Transverse colon (tissue), 4 donors: ENCODE measurements at regions not wholly inside any gene's neighbourhood (a gene's known extent, or its start where the extent isn't known, plus 50 kb on each side); places are given as distances from the start of the nearest gene placed in this dataset.

ENCODE experiments used
- POLR2A ChIP-seq: fragments of 450-650 bp; IDR thresholded peaks from one replicate; pipeline ENCODE4 v1.6.1; 2016; ENCODE audit warnings: antibody characterized with exemption, mild to moderate bottlenecking, moderate library complexity
- POLR2AphosphoS5 ChIP-seq, 3 donors: sonication (generic); formaldehyde crosslinking; IDR thresholded peaks; one replicate each; pipeline ENCODE4 v1.6.1; 2016; ENCODE audit warnings: antibody characterized with exemption in 3 of 3
- TF ChIP-seq, protein P1 (sequence below), 5 experiments: fragments of 200-600 bp in 3 of 5; fragments of 450-650 bp in 2 of 5; sonication (generic) in 3 of 5; IDR thresholded peaks; 1 replicate in 2 of 5; 2 replicates in 3 of 5; pipeline ENCODE4 v1.5.1; 2016 to 2017; ENCODE audit warnings: antibody characterized with exemption in 5 of 5, inconsistent platforms in 3 of 5, mild to moderate bottlenecking in 2 of 5, moderate library complexity in 1 of 5

DNA sequence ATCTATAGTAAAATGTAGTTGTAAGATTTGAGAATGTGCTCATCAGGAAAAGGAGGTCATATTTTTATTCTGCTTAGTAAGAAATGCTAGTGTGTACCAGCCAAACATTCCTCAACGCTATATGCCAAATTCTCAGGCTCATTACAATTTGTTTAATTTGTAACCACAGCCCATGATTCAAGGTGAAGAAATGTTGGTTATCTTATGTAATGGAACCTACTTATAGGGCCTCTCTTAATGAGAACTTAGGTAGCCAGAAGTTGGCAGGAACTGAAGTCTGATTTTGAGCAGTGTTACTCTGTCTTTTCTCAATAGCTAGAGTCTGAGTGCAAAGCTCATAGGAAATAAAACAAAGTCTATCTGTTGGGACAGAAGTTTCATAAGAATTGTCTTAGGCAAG lies 595.0 kb downstream of the GLUD2 start:
- TF ChIP-seq POLR2A (no peak), POLR2AphosphoS5 (IDR thresholded peaks at IDR 0.05) (no peak)
- TF ChIP-seq, protein P1, sequence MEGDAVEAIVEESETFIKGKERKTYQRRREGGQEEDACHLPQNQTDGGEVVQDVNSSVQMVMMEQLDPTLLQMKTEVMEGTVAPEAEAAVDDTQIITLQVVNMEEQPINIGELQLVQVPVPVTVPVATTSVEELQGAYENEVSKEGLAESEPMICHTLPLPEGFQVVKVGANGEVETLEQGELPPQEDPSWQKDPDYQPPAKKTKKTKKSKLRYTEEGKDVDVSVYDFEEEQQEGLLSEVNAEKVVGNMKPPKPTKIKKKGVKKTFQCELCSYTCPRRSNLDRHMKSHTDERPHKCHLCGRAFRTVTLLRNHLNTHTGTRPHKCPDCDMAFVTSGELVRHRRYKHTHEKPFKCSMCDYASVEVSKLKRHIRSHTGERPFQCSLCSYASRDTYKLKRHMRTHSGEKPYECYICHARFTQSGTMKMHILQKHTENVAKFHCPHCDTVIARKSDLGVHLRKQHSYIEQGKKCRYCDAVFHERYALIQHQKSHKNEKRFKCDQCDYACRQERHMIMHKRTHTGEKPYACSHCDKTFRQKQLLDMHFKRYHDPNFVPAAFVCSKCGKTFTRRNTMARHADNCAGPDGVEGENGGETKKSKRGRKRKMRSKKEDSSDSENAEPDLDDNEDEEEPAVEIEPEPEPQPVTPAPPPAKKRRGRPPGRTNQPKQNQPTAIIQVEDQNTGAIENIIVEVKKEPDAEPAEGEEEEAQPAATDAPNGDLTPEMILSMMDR (IDR thresholded peaks at IDR 0.05): no peak
